G401 (cell line): ENCODE measurements at regions not wholly inside any gene's neighbourhood (a gene's known extent, or its start where the extent isn't known, plus 50 kb on each side); places are given as distances from the start of the nearest gene placed in this dataset.
"Not testable (repeated sequence)": the region's sequence is repeated elsewhere in the genome, so short reads cannot be mapped to it uniquely, and the experiment has no call there.

Experiments used
- DNase-seq: peaks from one replicate; pipeline ENCODE4 v3.0.0-alpha.2; 2015; ENCODE audit warnings: low spot score
- in situ Hi-C: cut with HindIII; loops from 2 replicates; pipeline ENCODE4 v1.10.0; 2016; ENCODE audit warnings: low sequenced_read_pairs, mixed read lengths

DNA sequence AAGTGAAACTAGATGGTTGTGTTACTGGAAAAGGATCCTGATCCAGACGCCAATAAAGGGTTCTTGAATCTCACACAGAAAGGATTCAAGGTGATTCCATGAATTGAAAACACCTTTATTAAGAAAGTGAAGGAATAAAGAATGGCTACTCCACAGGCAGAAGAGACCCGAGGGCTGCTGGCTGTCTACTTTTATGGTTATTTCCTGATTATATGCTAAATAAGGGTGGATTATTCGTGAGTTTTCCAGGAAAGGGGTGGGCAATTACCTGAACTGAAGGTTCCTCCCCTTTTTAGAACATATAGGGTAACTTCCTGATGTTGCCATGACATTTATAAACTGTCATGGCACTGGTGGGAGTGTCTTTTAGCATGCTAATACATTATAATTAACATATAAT is 50.9 kb upstream of the WARS2 start:
- in situ Hi-C loops = no loop called here
- DNase-seq = no peak

DNA sequence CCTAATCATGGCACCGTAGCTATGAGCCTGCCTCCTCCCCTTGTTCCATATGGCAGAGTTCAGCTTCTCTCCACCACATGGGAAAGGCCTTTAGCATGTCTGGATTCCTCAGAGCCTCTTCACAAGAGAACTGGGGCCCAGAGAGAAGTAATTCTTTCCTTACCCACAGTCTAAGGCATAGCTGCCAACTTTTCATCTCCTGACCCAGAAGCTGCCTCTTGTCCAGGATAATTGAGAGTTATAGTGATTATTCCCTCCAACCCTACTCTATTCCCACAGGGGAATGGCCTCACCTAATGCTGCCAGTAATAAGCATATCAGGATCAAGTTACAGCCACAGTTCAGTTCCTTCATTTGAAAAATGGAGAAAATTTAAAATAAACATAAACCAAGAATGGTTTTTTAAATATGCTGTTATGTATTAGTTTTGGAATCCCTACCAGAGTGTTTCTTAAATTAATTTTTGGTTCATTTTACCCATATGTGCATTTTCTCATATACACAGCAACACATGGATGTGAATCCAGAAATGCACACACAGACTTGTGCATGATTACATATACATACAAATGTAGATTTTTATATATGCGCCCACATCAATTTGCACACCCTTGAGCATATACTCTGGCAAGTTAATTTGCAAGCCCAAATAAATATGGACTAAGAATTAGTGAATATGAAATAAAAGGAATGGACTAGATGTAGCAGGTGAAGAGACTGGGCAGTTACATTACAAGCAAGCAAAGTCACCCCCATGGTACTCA is 63.9 kb upstream of the WARS2 start:
- no peak for DNase-seq
- in situ Hi-C loops = no loop called here

DNA sequence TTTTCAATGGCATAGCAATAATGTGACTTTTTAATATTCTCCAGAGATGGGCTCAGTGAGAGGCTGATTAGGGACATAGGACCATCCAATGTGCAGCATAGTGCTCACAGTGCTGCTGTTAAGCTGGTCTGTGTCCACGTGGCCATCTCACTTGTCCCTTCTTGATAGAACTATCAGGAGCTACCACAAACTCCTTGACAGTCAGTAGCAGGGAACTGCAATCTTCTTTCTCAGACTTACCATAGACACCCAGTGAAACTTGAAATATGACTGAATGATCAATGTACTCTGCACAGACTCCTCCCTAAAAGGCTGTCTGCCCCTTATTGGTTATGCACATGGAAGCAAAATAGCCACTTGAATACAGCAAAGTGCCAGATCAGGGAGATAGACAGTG is 64.5 kb upstream of the WARS2 start:
- in situ Hi-C loops = no loop called here
- no peak for DNase-seq

DNA sequence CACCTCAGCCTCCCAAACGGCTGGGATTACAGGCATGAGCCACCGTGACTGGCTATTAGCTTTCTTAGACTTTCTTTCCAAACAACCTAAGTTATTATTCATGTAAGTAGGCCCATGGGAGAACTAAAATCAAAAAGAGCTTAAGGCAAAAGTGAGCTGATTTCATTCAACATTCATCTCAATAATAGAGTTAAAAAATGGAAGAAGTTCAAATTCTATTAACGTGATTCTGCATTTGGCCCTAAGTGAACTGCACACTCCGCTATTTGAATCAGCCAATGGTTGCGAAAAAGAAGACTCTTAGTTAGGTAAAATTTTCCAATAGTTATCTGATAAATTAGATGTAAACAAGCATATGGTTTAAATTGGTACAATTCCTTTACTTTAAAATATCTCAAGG is 68.6 kb upstream of the WARS2 start:
- no peak for DNase-seq
- in situ Hi-C loops = no loop called here

DNA sequence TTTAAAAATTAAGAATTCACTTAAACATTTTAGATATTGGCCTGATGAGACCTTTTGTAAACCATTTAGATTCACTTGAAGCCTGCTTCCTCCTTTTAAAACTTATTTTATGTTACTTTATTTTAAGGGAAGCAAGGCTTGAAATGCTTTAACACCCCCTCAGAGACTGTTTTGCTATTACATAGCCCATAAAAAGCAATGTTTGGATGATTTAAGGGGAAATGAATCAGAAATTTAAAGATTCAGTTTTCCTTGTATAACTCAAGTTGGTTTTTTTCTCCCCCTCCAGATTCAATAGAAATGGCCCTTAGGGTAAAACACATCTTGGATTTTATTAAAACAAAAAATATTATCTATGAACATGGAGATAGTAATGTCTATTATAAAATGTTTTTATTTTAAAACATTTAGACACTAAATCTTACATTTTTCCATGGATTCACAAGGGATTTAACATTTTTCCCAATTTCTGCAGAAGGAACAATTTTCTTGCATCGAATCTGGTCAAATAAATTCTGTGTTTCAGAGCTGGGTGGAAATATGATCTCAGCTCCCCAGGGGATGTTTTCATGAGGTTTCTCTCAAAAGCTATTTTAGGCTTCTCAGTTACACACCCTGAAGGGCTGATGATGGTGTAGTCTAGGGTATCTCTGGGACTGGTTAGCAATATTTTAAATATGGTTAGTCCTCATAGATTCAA is 69.3 kb upstream of the WARS2 start:
- DNase-seq = no peak
- in situ Hi-C loops = no loop called here

DNA sequence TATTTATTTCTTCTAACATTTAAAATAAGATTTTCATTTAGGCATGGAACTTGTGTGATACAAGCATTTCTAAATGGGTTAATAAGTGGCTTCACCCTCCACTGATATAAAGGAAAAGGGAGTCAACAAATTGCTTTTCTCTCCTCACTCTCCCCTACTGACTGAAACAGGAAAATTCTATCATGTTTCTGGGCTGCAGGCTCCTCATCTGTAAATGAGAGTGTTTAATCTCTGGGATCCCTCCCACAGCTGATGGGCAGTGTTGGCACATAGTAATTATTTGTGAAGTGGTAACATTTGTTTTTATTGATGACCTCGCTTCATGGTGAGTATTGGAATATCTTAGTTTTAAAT is 69.8 kb upstream of the WARS2 start:
- in situ Hi-C loops = no loop called here
- DNase-seq = no peak

DNA sequence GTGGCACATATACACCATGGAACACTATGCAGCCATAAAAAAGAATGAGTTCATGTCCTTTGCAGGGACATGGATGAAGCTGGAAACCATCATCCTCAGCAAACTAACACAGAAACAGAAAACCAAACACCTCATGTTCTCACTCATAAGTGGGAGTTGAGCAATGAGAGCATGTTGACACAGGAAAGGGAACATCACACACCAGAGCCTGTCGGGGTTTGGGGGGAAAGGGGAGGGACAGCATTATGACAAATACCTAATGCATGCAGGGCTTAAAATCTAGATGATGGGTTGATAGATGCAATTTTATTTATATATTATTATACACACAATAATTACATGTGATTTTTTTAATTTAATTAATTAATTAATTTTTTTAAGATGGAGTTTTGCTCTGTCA is 72.8 kb upstream of the WARS2 start:
- DNase-seq, in situ Hi-C loops: not testable (repeated sequence)

- in situ Hi-C loops, DNase-seq: not testable (repeated sequence)
Observed at GRCh38 chr1:119214961-119215360, 74.5 kb upstream of the WARS2 start.

DNA sequence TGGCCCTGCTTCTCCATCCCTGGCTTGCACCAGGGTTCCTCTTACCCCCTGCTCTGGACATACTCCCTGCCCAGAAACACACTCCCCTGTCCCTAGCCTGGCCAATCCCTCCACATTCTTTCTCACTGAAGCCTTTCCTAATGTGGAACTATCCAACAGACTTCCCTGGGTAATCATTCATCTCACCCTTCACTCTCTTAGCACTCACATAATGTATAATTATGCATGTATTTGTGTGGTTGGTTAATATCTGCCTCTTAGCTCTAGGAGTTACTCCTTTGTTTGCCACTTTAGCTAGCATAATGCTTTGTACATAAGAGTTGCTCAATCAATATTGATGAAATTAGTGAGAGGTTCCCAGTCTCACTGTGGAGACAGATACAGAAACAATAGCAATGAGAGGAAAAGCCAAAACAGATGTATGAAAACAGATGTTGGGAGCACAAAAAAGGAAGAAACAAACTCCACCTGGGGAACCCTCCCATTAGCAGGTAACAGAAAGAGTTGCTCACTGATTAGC is 76.9 kb upstream of the WARS2 start:
- in situ Hi-C loops = no loop called here
- DNase-seq = no peak

DNA sequence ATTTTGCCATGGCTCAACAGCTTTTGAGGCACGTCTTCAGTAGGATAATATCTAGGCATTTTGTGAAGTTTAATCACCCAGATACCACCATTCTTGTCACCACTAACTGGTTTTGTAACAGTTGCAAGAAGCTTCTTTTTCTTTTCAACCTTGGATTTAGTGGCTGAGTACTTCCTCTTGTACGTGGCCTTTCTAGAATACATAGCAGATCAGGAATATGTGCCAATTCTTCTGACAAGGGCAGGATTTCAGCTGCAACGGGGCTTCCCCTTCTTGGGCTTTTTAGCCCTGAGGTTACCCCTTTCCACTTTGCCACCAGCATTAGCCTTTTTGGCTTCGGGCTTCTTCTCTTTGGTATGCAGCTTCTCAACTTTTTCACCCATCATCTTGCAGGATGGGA is 79.3 kb upstream of the WARS2 start:
- DNase-seq = no peak
- in situ Hi-C loops = no loop called here

- in situ Hi-C loops = no loop called here
- DNase-seq = no peak
Observed at GRCh38 chr1:119220991-119221390, 80.5 kb upstream of the WARS2 start.

- no peak for DNase-seq
- in situ Hi-C loops = no loop called here
Observed at GRCh38 chr1:119222271-119222670, 81.8 kb upstream of the WARS2 start.

- in situ Hi-C loops = no loop called here
- DNase-seq = no peak
Observed at GRCh38 chr1:119225265-119225664, 84.8 kb upstream of the WARS2 start.

GRCh38 chr1:119225831-119226230 is 85.4 kb upstream of the WARS2 start:
- no peak for DNase-seq
- in situ Hi-C loops = no loop called here

GRCh38 chr1:119226321-119226720 is 85.9 kb upstream of the WARS2 start:
- no peak for DNase-seq
- in situ Hi-C loops = no loop called here

- in situ Hi-C loops = no loop called here
- no peak for DNase-seq
Observed at GRCh38 chr1:119226913-119227312, 86.5 kb upstream of the WARS2 start.

- DNase-seq = no peak
- in situ Hi-C loops = no loop called here
Observed at GRCh38 chr1:119227456-119227855, 87.0 kb upstream of the WARS2 start.

DNA sequence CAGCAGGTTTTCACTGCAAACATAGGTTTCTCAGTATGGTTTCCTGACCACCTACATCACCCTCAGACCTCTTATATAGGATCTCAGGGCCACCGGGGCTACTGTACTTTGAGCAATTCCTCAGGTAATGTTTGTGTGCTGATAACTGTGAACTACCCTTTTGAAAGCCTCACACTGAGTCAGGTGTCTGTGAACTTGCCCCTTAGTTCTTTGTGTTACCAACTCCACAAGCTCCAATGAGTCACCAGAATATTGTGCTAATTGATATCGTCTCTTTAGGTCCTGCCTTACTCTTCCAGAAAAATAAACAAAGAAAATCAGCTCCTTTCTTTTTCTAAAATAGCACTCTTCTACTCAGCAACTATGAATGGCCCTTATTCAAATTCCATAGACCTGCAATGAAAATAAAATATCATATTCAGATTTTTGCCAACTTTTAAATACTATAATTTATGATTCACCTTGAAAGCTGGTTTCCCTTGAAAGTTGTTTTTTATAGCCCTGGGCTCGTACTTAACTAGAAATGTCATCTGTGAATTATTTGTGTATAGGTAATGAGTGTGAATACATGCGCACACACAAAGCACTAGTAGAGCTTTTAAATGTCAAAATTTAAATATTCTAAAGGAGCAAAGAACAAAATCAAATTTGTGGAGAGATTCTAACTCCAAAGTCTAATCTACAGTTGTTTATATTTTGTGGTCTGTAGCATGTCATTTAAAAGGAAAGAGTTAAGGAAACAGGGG is 88.1 kb upstream of the WARS2 start:
- no peak for DNase-seq
- in situ Hi-C loops = no loop called here

DNA sequence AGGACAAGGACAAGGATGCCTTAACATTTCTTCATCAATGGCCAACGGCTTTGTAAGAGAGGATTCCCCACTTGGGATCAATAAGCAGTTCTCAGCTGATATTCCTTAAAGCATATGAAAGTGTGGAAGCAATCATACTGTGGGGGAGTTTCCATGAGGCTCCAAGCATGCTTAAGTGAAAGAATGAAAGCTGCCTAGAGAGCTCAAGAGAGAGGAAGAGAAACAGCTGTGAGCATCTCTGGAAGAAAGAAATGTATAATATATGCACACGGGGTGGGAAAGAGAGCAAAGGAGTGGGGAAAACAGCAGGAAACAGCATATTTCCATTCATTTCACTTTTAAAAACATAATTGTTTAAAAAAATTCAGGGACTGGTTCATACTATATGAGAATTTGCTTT is 94.7 kb upstream of the WARS2 start:
- DNase-seq = no peak
- in situ Hi-C loops = no loop called here

GRCh38 chr1:119245881-119246280 is 105.4 kb upstream of the WARS2 start:
- no peak for DNase-seq
- in situ Hi-C loops = no loop called here
